Activated T-cell treated with anti-CD3 and anti-CD28 coated beads for 24 hours (primary cell): ENCODE measurements at regions not wholly inside any gene's neighbourhood (a gene's known extent, or its start where the extent isn't known, plus 50 kb on each side); places are given as distances from the start of the nearest gene placed in this dataset.

Source experiments
- DNase-seq: peaks from one replicate; pipeline ENCODE4 v3.0.0-alpha.2; 2020; ENCODE audit warnings: low read depth

DNA sequence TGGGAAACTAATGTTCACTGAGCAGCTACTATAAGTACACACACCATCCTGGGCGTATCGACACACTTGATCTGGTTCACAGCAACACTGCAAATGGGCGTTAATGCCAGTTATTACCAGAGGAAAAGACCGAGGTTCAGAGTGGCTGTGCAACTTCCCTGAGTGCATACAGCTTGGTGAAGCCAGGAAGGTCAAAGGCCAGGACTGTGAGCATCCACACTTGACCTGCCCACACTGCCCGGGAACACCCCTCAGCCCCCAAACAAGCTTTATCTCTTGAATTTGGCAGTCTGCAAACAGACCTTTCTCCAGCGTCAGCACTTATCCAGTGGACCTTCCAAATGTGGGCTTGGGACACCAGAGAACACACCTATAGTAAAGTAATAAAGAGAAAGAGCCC lies 312.6 kb downstream of the BCL11B start:
- DNase-seq = no peak

DNA sequence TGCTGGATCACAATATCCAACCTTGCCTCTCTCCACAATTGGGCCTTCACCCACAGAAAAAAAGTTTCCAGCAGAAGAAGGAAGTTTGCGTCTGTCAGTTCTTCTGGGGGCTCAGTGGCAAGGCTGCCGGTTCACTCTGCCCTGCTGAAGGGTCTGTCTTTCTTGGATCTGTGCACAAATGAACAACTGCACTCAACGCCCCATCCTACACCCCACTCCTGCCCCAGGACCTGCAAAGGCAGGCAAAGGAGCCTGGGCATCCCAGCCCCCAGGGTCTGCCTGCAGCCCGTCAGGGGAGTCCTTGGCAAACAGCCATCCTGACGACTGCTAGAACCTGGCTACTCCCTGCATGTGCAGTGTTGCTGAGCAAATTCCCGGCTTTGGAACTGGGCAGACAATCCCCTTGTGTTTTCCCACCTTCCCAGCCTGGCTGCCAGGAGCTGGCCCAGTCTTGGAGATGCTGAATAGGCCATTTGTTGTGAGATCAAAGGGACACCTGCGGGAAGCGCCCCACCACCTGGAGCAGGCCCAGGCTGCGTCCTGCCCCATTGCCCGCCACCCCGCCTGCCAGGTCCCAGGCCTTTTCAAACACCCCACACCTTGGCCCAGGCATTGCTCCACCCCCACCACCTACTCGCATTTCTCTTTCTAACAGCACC lies 311.9 kb downstream of the BCL11B start:
- DNase-seq = no peak

DNA sequence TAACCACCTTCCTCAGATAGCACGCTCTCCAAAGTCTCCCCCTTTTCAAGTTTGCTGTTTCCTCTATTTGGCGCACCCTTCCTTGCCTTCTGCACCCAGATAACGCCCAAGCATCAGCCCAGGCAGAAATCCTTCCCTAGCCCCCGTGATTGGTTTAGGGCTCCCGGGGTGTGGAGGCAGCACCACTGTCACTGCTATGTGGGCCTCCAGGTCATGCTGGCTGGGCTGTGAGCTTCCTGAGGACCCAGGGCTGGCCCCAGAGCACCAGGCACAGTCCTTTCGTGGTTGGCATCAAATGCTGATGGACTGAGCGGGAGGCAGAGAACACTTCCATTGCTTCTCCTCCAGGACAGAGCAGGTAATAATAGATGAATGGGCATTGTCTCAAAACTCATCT lies 311.4 kb downstream of the BCL11B start:
- DNase-seq = no peak

- DNase-seq = no peak
These were observed 310.8 kb downstream of the BCL11B start for GRCh38 chr14:98961191-98961590.

- no peak for DNase-seq
These were observed 309.9 kb downstream of the BCL11B start for GRCh38 chr14:98962118-98962517.

DNA sequence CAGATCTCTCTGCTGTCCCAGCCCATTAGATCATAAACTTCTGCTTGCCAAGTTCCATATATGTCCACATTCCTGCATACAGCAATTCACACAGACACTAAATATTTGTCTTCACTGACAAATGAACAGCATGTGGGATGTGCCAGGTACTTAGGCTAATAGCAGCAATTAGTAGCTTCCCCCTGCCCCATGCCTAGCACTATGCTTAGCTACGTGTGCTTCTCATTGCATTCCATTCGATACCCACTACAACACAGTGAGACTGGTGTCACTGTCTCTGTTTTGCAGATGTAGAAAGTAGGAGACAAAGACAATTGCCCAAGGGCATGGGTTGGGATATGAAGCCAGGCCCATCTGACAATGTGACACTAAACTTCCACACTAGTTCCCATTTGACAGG lies 308.4 kb downstream of the BCL11B start:
- no peak for DNase-seq

DNA sequence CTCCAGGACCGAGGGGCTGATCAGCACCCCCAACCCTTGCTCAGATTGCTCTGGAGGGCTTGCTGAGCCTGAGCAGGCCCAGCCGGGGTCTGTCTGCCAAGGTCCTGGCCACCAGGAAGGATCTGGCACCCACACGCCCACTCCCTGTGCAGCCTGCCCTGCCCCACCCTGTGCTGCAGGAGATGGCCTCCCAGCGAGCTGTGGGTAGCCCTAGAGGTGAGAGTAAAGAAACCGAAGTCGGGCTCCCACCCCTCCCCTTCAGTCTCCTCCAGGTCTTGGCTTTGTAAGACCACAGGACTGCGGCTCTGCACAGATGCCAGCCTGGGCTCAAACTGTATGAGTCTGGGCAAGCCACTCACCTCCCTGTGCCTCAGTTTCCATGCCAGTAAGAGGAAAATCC lies 307.8 kb downstream of the BCL11B start:
- no peak for DNase-seq

DNA sequence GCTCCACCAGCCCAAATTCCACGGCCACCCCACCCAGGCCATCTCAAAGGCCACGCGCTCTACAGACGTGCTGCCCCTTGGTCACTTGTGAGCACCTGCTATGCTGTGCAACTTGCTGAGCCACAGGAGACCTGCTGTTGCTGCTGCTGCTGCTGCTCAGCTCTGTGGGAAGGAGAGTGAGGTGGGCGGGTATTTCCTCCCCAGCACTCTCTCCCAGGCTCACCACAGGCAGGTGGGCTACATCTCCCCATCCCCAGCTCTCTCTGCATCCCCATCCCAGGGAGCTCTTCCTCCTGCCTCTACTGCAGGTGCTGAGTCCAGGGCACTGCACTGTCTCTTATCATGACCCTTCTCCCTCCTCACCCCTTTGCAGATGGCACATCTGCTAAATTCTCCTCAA lies 306.9 kb downstream of the BCL11B start:
- DNase-seq = no peak

DNA sequence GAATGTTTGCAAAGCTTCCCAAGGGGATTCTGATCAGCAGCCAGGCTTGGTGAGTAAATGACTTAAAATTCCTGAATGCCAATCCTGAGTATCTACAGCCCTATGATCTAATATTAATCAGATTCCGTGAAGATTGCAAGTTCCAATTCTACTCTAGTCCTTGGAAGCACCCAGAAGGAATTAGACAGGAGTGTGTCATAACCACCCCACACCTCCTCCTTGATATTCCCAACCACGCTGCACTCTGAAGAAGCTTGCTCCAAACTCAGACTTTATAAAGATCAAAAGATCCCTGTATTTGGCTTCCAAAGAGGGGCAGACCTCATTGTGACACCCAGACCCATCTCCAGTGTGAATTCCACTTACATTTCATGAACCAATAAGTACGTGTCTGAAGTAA lies 306.0 kb downstream of the BCL11B start:
- no peak for DNase-seq

DNA sequence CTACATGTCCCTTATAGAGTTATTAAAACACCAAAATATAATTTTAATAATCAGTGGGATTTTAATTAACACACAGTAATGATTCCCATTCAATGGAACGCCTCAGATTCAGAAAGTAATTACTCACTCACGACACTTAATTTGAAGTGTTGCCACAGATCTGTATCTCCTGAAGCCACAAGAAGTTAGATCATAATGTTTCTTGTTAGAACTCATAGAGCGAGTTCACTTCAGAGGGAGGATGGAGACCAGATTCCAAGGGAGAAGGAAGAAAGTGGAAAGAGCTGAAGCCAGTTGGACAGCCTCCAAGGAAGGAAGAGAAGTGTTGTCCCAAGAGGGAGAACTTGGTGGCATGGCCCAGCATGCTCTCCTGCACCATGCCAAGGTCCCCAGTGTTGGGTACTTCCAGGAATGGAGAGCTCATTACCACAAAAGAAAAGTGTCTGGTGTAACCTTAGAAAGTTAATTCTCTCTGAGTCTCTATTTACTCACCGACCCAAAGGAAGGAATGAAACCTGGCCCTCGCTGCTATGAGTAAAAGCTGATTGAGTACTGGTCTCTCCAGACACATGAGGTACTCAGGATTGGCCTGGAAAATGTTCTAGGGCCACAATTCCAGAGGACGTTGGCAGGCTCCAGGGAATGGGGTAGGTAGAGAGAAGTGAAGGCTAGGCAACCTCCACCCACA lies 305.4 kb downstream of the BCL11B start:
- no peak for DNase-seq

DNA sequence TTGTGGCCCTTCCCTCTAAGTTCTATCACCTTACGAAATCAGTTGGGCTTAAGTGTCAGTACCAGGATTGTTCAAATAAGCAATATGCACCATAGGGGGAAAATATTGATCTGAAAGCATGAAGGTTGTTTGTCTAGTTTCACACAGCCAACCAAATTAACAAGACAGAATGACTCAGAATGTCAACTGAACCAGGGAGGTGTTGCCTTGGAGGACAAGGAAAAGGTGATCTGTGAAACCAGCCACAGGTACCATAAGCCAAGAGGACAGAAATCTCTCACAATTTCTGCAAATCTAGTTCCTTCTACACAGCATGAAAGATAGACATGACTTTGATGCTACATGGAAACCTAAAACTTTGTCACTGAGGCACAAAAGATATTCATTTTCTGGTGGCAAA lies 297.9 kb downstream of the BCL11B start:
- no peak for DNase-seq

DNA sequence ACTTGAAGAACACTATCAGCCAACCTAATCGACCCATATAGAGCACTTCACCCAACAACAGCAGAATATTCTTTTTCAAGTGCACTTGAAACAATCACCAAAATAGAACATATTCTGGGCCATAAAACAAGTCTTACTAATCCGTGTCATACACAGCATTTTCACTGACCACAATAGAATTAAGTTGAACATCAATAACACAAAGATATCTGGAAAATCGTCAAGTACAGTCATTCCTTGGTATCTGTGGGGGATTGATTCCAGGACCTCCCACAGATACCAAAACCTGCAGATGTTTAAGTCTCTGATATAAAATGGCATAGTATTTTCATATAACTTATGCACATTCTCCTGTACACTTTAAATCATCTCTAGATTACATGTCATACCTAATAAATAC lies 295.7 kb downstream of the BCL11B start:
- DNase-seq = no peak

DNA sequence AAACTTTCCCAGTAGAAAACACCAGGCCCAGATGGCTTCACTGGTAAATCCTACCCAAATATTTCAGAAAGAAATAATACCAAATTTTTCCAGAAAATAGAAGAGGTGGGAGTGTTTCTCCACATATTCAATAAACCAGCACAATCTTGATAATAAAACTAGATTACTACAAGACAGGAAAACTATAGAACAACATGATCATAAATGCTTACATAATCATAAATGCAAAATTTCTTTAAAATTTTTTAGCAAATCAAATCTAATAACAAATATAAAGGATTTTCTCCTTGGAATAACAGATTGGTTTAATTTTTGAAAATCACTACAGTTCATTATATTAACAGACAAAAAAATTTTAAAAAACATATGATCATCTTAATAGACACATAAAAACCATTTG lies 294.5 kb downstream of the BCL11B start:
- DNase-seq = no peak

GRCh38 chr14:98982986-98983385 lies 289.0 kb downstream of the BCL11B start:
- no peak for DNase-seq

- no peak for DNase-seq
These were observed 287.8 kb downstream of the BCL11B start for GRCh38 chr14:98984027-98984718.

DNA sequence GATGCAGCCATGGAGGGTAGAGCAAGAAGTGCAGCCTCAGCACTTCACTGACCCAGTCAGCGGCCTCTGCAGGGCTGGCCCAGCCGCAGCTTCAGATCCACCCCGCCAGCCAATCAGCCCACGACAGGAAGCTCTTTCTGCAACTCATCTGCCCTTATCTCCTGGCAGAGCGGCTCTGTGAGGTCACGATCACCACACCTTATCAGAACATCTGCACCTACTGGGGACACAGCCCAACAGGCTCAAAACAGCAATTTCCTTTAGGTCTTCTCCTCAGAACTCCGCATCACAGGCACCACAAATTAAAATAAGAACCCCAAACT lies 287.3 kb downstream of the BCL11B start:
- peak; percentile 59 for DNase-seq

- no peak for DNase-seq
These were observed 278.2 kb downstream of the BCL11B start for GRCh38 chr14:98993818-98994217.

GRCh38 chr14:98994561-98994960 lies 277.4 kb downstream of the BCL11B start:
- no peak for DNase-seq

DNA sequence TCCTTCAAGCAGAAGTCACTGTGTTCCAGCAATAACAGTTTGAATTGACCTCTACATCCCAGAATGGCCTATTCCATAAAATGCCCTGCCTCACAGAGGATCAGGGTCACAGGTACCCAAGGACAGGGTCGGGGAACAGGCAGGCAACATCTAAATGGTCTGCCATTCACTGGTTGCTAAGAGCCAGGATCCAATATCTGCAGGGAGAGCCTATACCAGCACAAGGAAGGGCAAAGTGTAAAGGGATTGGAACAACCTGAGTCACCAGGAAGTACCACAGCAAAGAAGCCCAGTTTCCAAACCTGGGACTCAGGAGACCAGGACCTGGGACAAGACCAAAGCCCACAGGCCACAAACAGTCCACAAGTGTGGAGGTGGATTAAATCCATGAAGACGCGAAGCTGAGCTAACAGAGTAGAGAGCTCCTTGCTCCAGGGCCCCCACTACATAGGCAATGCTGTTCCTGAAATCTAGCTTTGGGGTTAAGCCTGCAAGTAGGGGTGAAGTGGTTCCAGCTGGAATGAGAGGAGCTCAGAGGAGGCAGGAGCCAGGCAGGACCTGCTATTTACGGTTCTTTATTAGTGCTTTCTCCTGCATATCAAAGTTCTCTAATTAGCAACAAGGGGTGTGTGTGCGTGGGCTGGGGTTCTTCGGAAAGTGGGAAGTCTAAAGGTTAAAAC lies 274.3 kb downstream of the BCL11B start:
- DNase-seq = no peak

DNA sequence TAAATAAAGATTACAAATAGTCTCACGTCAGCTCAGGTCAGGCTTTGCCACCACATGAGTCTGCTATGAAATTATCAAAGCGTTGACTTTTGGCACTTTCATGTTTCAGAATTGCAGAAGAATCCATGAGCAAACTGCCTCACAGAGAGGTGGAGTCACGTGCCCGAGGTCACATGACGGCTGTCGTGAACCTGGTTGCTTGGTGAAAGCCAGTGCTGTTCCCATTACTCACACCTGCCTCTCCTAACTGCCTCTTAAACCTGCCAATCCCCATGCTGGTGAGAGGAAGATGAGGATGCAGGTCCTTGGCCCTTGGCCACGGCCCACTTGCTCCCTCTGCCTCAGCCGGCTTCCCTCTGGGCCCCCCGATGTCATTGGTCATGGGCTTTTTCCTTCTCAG lies 272.7 kb downstream of the BCL11B start:
- DNase-seq = no peak

GRCh38 chr14:98999901-99000300 lies 272.1 kb downstream of the BCL11B start:
- DNase-seq = no peak

GRCh38 chr14:99001241-99001640 lies 270.8 kb downstream of the BCL11B start:
- DNase-seq = no peak

DNA sequence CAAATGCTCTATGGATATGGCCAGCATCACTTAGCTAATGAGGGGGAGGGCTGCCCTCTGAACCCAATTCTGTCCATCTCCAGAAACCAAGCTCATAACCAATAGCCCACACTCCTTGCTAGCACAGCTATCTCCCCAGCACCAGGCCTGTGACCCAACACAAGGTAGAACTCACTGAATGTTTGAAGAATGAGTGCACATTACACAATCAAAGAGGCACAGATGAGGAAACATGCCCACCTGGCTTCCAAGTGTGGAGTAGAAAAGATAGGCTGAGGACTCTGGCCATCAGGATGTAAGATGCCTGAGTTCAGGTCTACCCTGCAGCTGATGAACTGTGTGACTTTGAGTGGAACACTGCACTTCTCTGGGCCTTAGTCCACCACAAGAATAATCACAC lies 268.4 kb downstream of the BCL11B start:
- DNase-seq = no peak
